ENCODE measurements at regions not wholly inside any gene's neighbourhood (a gene's known extent, or its start where the extent isn't known, plus 50 kb on each side); places are given as distances from the start of the nearest gene placed in this dataset.

DNA sequence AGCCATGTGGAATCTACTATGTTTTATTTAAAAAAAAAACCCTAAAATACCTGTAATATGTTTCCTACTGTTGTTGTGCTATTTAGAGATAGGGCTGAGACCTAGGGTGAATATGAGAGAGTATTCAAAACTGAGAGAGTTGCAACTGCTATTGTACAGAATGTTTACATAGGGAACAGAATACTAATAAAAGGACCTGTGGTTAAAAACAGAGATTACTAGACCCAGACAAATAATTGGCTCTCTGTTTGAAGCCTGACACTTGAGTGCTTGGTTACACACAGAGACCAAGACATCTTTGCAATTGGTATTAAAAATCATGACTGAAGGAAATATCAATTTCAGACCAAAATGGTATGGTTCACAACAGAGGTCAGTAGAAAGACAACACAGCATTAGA is 278.9 kb upstream of the GIMD1 start (continued):
- TF ChIP-seq BCLAF1 (IDR thresholded peaks at IDR 0.05), result no peak
- TF ChIP-seq IKZF2 (IDR thresholded peaks at IDR 0.05), result no peak

GRCh38 chr4:106629268-106629625 is 260.7 kb upstream of the GIMD1 start:
- H3K27ac ChIP-seq (ENCODE audit: control insufficient read depth, insufficient read depth), result no peak overlapping the region
- no peak overlapping the region for H2AFZ ChIP-seq (ENCODE audit: control insufficient read depth, low read depth, low read length)
- SMC1A ChIA-PET (ENCODE audit: uncharacterized antibody, unreplicated experiment), result no interaction called here
- H3K4me2 ChIP-seq (ENCODE audit: control insufficient read depth, insufficient read depth), result no peak overlapping the region
- H3K4me3 ChIP-seq, result no peak overlapping the region
- H3K9me3 ChIP-seq (replicated peaks; ENCODE audit: control insufficient read depth, insufficient read depth, low read length), result no peaks in the 10 kb centered on the region
- TF ChIP-seq FOXK2 (IDR thresholded peaks at IDR 0.05) (no peak), BCL11A (IDR thresholded peaks at IDR 0.05; ENCODE audit: low read depth, low read length) (no peak), PML (IDR thresholded peaks at IDR 0.05; ENCODE audit: low read length) (no peak), CREM (IDR thresholded peaks at IDR 0.05; ENCODE audit: low read depth) (no peak), RELB (IDR thresholded peaks at IDR 0.05; ENCODE audit: low read depth) (no peak), NFYB (IDR thresholded peaks at IDR 0.05; ENCODE audit: insufficient read depth, low read depth, low read length) (no peak), DPF2 (IDR thresholded peaks at IDR 0.05) (no peak), KLF5 (IDR thresholded peaks at IDR 0.05; ENCODE audit: partially characterized antibody) (no peak), GABPA (IDR thresholded peaks at IDR 0.05; ENCODE audit: low read depth) (no peak), NBN (IDR thresholded peaks at IDR 0.05) (no peak), SRF (IDR thresholded peaks at IDR 0.05; ENCODE audit: low read depth in 2 of 2, low read length in 2 of 2) (no peak), MYC (IDR thresholded peaks at IDR 0.05; ENCODE audit: insufficient read depth, insufficient read length, insufficient replicate concordance, low read length, severe bottlenecking) (no peak), POLR2A (IDR thresholded peaks at IDR 0.05; ENCODE audit: low read depth, low read length) (no peak)
- no peaks in the 10 kb centered on the region for H3K27me3 ChIP-seq (replicated peaks in 1 of 2; ENCODE audit: control insufficient read depth in 2 of 2, insufficient read depth in 2 of 2, low read length in 1 of 2)
- H3K79me2 ChIP-seq (ENCODE audit: control insufficient read depth, insufficient read depth, low read length), result no peaks in the 10 kb centered on the region
- in situ Hi-C loops (cut with MboI), result no loop called here
- no peaks in the 10 kb centered on the region for H4K20me1 ChIP-seq (ENCODE audit: control insufficient read depth, insufficient read depth)
- intact Hi-C loops (cut with micrococcal nuclease; ENCODE audit: unreplicated experiment), result no loop called here
- BruUV-seq (replicated peaks), result no TSS peak
- H3K36me3 ChIP-seq (ENCODE audit: control insufficient read depth in 2 of 2, insufficient read depth in 2 of 2, low read length in 1 of 2), result no peaks in the 10 kb centered on the region
- CTCF ChIA-PET, result interaction anchor here (1.1 kb wide), 1 partner anchor 203 kb away, joined by 3 read pairs; no protein-coding TSS in a partner anchor
- ATAC-seq (no peak), FAIRE-seq (no peak), DNase-seq (ENCODE audit: low read depth, low spot score) (no peak)
- H3K9ac ChIP-seq (ENCODE audit: control insufficient read depth, insufficient read depth, low read length), result no peak overlapping the region
- RAD21 ChIA-PET (ENCODE audit: unreplicated experiment), result no interaction called here
- whole genome bisulfite sequencing (ENCODE audit: insufficient coverage, insufficient replicate concordance, low lambda C conversion rate, missing lambda C conversion rate), result 0% methylated on average over 1 of the region's 1 CpG
- POLR2A ChIA-PET, result no interaction called here
- no peaks in the 10 kb centered on the region for H3K4me1 ChIP-seq (ENCODE audit: control insufficient read depth, insufficient read depth, low read length)
